ENCODE measurements at regions not wholly inside any gene's neighbourhood (a gene's known extent, or its start where the extent isn't known, plus 50 kb on each side); places are given as distances from the start of the nearest gene placed in this dataset.
"Not testable (repeated sequence)": the region's sequence is repeated elsewhere in the genome, so short reads cannot be mapped to it uniquely, and the experiment has no call there.

- DNase-seq = no peak
Measured at GRCh38 chr6:1445650-1446330, 56.4 kb downstream of the FOXF2 start.

GRCh38 chr6:1449896-1450295 lies 60.5 kb downstream of the FOXF2 start:
- no peak for DNase-seq

- DNase-seq = no peak
Measured at GRCh38 chr6:1453024-1453423, 63.6 kb downstream of the FOXF2 start.

- DNase-seq = not testable (repeated sequence)
Measured at GRCh38 chr6:1456816-1457215, 67.4 kb downstream of the FOXF2 start.

GRCh38 chr6:1461207-1461606 lies 71.8 kb downstream of the FOXF2 start:
- no peak for DNase-seq

GRCh38 chr6:1461736-1462135 lies 72.4 kb downstream of the FOXF2 start:
- DNase-seq = no peak

GRCh38 chr6:1463275-1463674 lies 73.9 kb downstream of the FOXF2 start:
- no peak for DNase-seq

- DNase-seq = no peak
Measured at GRCh38 chr6:1463751-1464426, 74.5 kb downstream of the FOXF2 start.

GRCh38 chr6:1464781-1465370 lies 75.5 kb downstream of the FOXF2 start:
- no peak for DNase-seq

GRCh38 chr6:1468126-1468525 lies 78.8 kb downstream of the FOXF2 start:
- DNase-seq = no peak

GRCh38 chr6:1470040-1470439 lies 80.7 kb downstream of the FOXF2 start:
- no peak for DNase-seq

- DNase-seq = no peak
Measured at GRCh38 chr6:1472643-1473042, 83.3 kb downstream of the FOXF2 start.

GRCh38 chr6:1473166-1473565 lies 83.8 kb downstream of the FOXF2 start:
- DNase-seq = no peak

- no peak for DNase-seq
Measured at GRCh38 chr6:1473598-1473997, 84.2 kb downstream of the FOXF2 start.

- DNase-seq = no peak
Measured at GRCh38 chr6:1474205-1474604, 84.8 kb downstream of the FOXF2 start.

- no peak for DNase-seq
Measured at GRCh38 chr6:1475174-1475573, 85.8 kb downstream of the FOXF2 start.

GRCh38 chr6:1477432-1478090 lies 88.2 kb downstream of the FOXF2 start:
- DNase-seq = no peak

- DNase-seq = not testable (repeated sequence)
Measured at GRCh38 chr6:1478163-1478826, 88.9 kb downstream of the FOXF2 start.

- DNase-seq = no peak
Measured at GRCh38 chr6:1479095-1479494, 89.7 kb downstream of the FOXF2 start.

GRCh38 chr6:1479601-1480221 lies 90.3 kb downstream of the FOXF2 start:
- DNase-seq = no peak

GRCh38 chr6:1481286-1481685 lies 91.9 kb downstream of the FOXF2 start:
- DNase-seq = no peak

- DNase-seq = no peak
Measured at GRCh38 chr6:1482381-1483166, 93.2 kb downstream of the FOXF2 start.

All from NCI-H1694 (cell line).